ENCODE measurements at regions not wholly inside any gene's neighbourhood (a gene's known extent, or its start where the extent isn't known, plus 50 kb on each side); places are given as distances from the start of the nearest gene placed in this dataset.
"Not testable (repeated sequence)": the region's sequence is repeated elsewhere in the genome, so short reads cannot be mapped to it uniquely, and the experiment has no call there.

DNA sequence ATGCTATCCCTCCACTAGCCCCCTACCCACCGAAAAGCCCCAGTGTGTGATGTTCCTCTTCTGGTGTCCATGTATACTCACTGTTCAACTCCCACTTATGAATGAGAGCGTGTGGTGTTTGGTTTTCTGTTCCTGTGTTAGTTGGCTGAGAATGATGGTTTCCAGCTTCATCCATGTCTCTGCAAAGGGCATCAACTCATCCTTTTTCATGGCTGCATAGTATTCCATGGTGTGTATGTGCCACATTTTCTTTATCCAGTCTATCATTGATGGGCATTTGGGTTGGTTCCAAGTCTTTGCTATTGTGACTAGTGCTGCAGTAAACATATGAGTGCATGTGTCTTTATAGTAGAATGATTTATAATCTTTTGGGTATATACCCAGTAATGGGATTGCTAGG is 599.3 kb upstream of the B3GAT1 start:
- not testable (repeated sequence) for DNase-seq (ENCODE audit: low read depth)

DNA sequence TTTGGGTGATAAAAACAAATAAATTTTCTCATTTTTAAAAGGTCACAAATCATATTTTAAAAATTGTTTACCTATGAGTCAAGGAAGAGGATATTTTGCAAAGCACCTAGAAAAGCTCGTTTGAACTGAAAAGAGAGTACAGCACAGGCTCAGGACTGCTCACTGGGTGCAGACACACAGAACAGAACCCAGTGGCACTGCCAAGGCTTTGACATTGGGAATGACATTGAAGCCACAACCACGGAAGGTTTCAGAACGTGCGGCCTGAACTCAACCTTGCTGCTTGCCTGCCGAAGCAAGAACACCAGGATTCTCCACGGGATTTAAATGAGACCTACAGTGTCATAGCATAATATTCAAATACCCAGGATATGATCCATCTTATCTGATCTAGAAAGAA is 597.1 kb upstream of the B3GAT1 start:
- no peak for DNase-seq (ENCODE audit: low read depth)

DNA sequence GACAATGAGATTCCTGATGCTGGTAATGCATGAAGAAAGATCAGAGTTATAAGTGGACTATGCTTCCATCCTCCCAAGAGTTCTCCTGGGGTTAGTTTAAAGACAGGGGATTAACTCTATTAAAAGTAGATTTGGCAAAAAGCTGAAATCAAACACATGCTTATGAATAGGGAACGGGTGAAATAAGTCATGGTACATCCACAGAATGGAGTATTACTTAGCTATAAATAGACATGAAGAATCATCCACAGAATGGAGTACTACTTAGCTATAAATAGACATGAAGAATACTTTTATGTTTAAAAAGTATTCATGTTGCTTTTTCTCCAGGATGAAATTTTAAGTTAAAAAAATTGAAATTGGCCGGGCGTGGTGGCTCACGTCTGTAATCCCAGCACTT is 596.4 kb upstream of the B3GAT1 start:
- DNase-seq (ENCODE audit: low read depth), result no peak

DNA sequence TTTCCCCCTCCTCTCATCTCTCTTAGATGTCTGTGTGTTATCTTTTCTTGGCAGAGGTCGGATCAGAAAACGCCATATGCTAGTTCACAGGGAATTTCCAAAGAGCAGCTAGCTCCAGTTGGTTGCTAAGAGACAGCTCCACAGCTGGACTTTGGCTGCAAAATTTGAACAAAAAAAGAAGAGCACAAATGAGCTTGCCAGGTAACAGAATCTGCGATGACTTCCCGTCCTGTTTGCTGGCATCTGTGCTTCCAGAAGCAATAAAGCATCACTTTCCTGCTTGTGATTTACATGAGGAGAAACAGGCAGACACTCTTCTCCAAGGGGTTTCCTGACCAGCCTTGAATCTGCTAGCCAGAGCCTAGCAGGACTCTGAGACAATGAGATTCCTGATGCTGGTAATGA is 596.0 kb upstream of the B3GAT1 start:
- no peak for DNase-seq (ENCODE audit: low read depth)

DNA sequence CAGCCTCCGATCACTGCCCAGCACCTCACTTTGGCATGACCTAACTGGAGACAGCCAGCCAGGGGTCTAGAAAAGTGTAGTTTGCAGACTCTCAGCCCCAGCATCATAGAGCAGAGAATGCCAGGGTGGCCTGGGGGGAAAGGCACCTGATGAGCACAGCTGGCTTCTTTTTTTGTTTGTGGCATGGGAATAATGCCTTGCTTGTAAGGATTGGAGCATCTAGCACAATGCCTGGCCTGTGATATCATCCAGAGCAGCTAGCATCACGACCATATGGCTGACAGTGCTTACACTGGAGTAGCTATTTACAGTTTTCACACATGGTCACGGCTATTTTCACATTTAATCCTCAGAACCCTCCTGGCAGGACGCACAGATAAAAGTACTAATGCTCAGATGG is 594.8 kb upstream of the B3GAT1 start:
- no peak for DNase-seq (ENCODE audit: low read depth)

DNA sequence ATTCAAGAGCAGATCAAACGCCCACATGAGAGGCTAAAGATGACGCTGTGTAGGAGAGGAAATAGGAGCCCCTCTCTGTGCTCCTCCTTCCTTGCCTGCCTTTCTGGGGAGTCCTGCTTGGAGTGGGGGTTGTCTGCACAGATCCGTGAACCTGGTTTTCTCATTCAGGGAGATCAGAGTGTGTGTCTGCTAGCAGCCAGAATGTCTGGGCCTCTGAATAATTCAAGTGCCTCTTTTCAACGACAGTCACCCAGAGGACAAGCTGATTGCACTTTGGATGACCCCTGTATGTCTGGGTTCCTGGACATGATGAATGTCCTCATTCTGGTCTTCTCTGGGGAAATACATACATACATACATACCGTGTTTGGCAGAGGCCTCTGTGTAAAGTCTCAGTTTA is 592.5 kb upstream of the B3GAT1 start:
- DNase-seq (ENCODE audit: low read depth), result no peak

DNA sequence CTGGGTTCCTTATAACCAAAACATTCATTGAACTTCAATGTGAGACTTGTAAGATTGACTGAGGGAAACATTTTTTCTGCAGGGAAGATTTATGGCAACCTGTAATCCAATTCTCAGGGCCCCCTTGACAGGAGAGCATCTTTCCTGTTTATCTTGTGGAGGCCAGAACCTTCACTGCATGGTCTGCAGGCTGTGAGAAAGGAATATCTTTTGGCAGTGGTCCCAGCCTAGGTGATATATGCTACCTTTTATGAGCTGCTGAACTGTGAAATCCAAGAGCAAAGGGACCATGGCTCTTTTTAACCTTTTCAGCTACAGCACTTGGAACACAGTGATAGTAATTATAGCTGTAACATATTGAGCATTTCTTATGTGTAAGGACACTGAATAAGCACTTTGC is 590.2 kb upstream of the B3GAT1 start:
- DNase-seq (ENCODE audit: low read depth), result no peak

DNA sequence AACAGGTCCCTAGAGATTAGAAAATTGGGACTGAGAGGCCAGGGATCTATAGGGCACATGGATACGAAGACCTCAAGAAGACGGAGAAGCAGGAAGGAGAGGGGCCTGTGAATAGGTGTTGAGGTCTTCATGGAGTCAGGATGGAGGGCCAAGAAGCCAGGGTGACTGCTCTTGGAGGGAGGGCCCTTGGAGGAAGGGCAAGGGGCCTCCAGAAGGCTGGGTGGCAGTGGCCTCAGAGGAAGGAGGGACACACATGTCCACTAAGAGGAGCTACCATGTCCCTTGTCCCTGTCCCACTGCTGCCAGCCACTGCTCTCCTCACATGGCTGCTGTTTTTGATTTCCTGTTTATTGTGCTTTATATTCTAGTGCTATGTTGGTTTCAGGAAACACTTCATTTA is 589.5 kb upstream of the B3GAT1 start:
- no peak for DNase-seq (ENCODE audit: low read depth)

DNA sequence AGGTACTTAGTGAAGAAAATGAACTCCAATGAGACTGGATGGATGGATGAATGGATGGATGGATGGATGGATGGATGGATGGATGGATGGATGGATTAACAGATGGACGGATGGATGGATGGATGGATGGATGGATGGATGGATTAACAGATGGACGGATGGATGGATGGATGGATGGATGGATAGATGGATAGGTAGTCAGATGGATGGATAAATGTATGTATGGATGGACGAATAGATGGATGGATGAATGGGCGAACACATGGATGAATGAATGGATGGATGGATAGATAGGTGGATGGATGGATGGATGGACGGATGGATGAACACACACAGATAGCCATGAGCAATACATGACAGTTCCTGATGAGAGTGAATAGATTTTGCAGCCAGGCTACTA is 589.0 kb upstream of the B3GAT1 start:
- not testable (repeated sequence) for DNase-seq (ENCODE audit: low read depth)

DNA sequence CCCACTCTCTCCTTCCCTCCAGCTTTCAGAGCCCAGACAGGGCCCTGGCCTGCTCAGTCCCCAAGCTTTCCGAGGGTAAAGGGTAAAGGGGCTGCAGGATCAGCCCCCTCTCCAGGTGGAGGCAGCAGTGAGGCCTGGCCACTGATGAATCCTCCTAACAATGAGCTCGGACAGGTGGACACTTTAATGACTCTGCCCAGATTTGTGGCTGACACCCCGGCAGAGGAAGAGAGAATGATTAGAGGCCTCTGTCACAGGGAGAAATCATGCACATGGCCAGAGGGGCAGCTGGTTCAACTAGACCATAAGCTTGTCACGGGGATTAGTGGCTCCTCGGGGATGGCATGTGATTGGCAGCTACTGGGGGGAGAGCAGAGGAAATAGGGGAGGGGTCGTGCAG is 587.5 kb upstream of the B3GAT1 start:
- DNase-seq (ENCODE audit: low read depth), result no peak

DNA sequence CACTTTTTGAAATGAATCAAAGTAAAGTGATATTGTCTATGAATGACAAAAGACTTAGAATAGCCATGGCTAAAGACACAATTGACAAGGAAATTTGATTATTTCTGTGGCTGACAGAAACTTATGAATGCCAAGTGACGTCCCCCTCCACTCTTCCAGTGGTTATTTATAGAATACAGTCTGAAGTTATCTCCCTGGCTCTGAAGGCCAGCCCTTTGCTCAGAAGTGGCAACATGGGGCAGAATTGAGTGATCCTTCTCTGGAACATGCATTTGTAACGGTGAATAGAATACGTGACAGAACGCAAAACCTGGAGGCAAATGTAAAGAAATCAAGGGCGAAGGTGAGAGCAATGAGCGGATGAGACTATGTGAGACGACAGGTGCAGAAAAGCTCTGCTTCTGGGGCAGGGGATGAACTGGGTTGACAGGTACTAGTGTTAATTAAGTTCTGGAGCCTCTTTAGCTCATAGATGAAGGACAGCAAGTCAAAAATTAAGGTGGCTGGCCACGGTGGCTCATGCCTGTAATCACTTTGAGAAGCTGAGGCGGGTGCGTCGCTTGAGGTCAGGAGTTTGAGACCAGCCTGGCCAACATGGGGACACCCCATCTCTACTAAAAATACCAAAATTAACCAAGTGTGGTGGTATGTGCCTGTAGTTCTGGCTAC is 585.7 kb upstream of the B3GAT1 start:
- no peak for DNase-seq (ENCODE audit: low read depth)

DNA sequence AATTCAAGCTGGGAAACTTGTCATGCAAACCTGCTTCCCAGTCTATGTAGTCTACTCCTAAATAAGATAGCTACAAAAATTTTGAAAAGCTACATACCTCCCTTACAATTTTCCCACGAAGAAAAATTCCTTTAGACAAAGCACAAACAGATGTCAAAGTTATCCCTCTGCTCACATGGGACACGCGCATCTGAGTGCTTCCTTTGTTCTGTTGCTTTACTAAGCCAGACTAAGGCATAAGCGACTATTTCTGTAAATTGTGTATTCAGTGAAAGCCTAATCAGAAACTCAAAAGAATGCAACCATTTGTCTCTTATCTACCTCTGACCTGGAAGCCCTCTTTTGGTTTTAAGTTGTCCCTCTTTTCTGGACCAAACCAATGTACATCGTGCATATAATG is 583.7 kb upstream of the B3GAT1 start:
- DNase-seq (ENCODE audit: low read depth), result no peak

DNA sequence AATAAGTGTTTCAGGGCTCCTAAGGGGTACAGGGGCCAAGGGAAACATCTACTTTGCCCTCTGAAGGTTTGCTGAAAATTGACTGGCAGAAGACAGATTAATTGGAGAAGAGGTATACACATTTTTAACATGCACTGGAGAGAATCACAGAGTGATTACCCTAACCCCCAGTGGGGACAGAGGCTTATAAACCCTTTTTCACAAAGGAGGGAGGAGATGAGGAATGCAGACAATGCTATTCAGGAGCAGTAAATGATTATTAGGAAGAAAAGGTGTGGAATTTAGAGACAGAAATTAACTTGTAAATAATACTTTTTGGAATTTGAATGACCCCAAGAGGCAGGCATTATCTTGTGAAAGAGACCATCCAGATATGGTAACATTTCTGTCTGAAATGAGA is 582.4 kb upstream of the B3GAT1 start:
- DNase-seq (ENCODE audit: low read depth), result no peak

DNA sequence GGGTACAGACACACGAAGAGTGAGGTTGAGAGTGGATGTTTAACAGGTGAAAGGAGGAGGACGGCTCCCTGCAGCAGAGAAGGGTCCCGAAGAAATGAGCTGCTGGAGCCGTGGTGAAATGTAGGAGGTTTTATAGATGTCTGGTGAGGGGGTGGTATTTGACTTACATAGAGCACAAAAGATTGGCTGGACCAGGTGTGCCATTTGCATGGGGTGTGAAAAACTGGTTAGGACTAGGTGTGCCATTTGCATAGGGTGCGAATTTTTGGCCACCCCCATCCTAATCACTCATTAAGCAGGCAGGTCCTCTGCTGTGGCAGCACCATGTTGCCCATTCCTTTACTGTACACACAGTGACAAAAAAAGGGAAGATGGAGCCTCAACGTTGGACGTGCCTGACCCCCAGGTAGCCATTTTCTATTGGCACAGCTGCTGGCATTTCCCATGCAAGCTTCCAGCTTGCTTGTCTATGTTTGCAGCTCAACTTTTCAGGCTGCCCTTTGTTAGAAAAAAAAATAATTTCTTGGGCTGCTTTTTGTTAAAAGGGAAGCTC is 581.7 kb upstream of the B3GAT1 start:
- DNase-seq (ENCODE audit: low read depth), result no peak

DNA sequence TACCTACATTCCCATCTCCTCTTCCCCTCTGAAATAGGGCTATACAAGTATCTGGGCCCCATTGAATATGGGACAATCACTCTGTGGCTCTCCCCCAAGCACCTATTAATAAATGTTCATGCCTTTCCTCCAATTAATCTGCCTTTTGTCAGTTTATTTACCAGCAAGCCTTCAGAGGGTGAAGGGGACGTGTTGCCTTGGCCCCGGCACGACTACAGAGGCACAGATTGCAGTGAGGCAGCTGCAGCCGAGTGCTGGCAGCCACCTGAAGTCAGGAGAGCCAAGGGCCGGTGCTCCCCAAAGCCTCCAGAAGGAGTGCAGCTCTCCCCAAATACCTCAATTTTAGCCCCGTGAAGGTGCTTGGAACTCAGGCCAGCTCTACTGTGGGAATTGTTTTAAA is 580.9 kb upstream of the B3GAT1 start:
- no peak for DNase-seq (ENCODE audit: low read depth)

DNA sequence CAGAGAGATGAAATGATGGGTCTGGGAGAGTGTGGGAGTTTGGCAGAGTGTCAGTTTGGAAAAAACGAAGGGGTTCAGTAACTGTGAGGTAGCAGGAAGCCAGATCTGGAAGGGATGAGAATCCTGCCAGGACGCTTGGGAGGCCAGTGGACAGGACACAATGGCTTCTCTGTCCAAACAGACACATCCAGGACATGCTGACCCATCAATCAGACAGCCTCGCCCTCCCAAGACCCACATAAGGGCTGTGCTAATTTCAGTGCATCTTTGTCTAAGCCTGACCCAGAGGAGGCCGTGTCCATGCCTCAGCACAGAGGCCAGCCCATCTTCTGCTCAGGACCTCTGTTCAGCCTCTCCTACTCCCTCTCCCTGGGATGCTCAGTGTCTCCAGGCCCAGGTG is 576.5 kb upstream of the B3GAT1 start:
- DNase-seq (ENCODE audit: low read depth), result no peak

DNA sequence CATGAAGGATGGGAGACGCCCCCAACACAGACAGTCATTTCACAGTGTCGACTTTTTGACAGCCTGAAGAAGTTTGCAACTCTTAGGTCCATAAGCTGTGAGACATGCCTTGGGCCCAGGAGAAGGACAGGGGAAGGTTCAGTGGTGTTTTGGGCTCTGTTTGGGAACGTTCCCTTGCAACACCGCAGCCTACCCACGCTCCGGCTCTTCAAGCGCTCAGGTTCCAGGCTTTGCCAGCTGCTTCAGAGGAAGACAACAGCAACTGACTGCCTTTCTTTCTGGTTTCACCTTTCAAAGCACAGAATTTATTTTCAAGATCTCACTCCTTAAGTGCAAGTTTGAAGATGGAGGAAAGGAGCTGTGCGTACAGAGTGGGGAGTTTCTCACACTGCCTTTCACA is 575.8 kb upstream of the B3GAT1 start:
- DNase-seq (ENCODE audit: low read depth), result no peak

DNA sequence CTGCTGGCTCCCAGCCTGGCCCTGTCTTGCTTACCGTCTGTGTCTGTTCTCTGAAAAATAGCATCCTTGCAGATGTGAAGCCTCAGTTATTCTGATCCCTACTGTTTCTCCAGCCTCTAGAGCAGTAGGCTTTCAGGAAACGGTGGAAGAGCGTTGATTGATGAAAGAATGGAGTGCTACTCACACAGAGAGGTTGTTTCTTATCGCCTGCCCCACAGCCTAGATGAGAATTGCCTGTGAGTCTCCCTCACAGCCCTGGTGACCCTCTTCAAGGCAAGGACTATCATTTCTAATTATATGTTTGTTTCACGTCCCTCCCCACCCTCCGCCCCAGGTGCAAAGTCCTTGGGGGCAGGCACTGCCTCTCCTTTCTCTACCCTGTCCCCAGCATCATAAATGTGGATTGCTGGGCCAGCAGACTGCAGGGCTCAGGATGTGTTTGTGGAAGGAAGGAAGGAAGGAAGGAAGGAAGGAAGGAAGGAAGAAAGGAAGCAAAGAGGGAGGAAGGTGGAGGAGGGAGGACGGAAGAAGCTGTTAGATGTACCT is 575.3 kb upstream of the B3GAT1 start:
- DNase-seq (ENCODE audit: low read depth), result no peak

DNA sequence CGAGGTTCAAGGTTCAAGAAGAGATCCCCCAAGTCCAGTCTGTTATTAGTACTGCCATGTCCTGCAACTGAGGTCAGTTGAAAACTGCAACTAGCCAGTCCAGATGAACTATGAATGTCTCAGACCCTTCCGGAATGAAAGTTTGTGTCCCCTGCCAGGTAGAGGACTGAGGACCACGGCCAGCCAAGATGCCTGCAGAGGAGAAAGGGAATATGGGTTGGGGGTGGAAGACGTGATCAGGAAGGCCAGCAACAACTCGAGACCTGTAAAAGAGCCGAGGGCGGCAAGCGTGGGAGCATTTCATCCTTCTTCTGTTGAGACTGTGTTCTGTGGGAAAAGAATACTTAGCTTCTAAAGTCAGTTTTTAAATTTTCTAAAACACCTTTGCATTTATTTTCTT is 572.4 kb upstream of the B3GAT1 start:
- no peak for DNase-seq (ENCODE audit: low read depth)

DNA sequence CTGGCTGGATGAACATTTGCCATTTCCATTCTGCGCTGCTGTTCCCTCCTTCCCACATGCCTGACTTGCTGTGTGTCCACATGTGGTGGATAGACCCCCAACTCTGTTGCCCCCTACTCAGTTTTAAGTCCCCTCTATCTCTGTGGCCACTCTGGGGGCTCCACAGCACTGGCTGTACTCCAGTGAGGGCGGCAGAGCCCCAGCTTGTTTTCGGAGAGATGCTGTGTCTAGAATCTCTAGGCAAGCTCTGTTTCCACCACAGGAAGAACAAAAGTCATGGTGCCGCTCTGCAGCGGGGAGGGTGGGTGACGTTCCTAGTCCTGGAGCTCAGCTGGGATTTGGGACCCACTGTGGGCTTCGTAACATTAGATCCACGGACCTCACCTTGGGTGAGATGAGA is 570.4 kb upstream of the B3GAT1 start:
- DNase-seq (ENCODE audit: low read depth), result not testable (repeated sequence)

DNA sequence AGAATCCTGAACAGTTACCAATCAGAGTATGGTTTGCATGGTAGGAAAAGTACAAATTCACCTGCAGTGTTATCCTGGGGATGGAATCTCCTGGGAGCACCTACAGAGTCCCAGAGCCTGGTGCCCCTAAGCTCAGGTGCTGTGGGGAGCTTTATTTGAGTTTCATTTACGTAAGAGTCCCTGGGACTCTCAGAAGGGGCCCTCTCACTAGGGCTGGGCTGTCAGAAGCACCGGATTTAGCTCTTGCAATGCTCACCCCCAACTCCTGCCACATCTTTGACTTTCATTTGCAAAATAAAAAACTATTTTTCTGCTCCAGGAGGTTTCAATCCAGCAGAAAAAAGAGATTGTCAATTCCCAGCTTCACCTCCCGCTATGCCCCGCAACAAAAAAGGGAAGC is 569.8 kb upstream of the B3GAT1 start:
- no peak for DNase-seq (ENCODE audit: low read depth)

DNA sequence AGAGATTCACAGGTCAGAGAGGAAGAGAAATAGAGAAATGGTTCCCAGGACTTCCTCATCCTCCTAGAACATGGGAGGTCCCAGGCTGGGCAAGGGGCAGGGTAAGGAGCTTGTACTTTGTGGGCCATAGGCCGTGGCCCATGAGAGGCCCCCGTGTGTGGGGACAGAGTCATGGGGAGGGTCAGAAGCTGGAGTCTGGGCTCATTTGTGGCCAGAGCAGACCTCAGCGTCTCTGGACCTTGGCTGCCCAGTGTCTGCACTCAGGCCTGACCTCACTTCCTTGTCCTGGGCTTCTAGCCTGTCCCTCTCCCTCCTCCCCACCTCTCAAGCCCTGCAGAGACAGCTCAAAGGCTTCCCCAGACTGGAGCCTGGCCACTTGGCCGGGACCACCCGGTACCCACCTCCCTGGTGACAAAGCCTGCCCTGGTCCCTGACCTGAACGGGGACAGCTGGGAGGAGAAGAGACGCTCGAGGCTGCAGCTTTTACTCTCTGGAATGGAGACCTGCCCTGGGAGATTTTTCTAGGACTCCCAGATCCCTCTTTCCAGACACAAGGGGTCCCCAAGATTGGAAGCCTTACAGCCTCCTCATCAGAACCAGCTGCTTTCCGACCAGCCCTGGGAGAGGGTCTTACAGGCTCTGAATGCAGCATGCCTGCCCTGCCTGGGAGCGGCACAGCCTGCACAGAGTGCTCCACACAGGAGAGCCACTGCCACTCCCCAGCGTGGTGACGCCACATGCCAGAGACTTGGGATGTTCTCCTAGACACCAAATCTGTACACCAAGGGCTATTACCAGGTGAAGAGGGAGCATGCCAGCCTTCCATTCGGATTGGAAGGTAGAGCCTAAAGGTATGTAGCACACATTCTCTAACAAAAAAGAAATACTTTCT is 569.0 kb upstream of the B3GAT1 start:
- DNase-seq (ENCODE audit: low read depth), result no peak

DNA sequence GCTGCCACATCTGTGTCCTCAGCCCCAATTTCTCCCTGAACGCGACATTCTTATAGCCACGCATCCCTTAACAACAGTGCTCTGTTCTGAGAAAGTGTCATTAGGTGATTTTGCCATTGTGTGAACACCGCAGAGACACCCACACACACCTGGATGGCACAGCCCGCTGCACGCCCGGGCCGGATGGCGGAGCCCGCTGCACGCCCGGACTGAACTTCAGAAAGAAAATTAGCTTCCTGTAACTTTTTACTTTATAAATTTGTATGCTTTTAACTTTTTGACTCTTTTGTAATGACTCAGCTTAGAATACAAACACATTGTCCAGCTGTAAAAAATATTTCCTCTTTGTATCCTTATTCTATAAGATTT is 567.0 kb upstream of the B3GAT1 start:
- not testable (repeated sequence) for DNase-seq (ENCODE audit: low read depth)
